Stimulated activated CD4-positive, alpha-beta T cell treated with anti-CD3 and anti-CD28 coated beads, Interleukin-1b, Interleukin-23, amount 100 ng/mL, for 4 hours (primary cell): ENCODE measurements at regions not wholly inside any gene's neighbourhood (a gene's known extent, or its start where the extent isn't known, plus 50 kb on each side); places are given as distances from the start of the nearest gene placed in this dataset.

Experiments
- DNase-seq, 2 donors: peaks; one replicate each; pipeline ENCODE4 v3.0.0-alpha.2; 2020; ENCODE audit warnings: low read depth in 2 of 2

DNA sequence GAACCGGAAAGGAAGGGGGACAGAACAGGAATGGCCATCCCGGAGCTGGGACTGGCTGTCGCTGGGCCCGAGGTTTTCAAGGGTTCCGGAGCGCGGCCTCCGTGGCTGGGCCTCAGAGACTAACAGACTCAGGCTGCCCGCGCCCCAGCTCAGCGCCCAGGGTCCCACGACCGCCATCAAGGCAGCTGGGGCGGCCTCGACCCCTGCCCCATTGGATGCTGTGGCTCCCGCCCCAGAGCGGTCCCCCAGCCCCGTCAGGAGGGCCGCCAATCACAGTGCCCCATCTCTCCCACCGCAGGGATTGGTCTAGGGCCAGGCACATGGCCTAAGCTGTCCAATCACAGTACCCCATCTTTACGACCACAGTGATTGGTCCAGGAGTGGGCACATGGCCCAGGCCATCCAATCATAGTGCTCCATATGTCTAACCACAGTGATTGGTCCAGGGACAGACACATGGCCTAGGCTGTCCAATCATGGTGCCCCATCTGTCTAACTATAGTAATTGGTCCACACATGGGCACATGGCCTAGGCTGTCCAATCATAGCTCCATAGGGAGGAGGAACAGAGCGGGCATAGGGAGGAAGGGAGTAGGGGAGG is 105.3 kb upstream of the NKX1-1 start:
- no peak for DNase-seq

DNA sequence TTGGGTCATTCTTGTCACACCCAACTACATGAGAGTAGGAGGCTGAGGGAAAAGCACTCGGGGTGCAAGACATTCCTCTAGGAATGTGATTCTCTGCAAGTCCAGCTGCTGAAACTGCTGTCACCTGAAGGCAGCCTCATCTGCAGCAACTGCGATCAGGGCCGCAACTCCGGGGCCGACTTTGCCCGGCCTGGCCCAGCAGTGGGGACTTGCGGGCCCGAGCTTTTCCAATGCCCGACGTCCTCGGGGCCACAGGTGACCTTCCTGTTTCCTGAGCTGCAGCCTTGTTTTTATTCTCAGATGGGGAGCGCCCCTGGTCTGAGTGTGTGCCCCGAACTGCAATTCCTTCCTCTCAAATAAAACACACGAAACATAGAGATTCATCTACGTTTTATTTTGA is 104.7 kb upstream of the NKX1-1 start:
- no peak for DNase-seq

DNA sequence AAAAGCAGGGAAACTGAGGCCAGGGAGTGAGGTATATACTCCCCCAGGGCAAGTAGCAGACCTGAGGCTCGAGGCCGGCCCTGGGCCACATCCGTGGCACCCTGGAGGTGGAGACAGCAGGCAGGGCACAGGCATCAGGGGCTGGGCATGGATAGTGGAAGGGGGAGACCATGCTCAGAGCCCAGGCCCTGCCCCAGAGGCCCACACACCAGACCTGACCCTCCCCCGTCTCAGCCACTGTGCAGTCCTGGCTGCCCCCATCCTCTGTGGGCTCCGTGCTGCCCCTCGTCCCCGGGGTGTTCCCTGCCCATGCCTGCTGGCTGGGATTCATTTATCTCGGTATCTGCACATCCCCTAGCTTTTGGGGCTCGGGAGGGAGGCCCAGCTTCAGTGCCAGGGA is 103.1 kb upstream of the NKX1-1 start:
- DNase-seq: no peak

DNA sequence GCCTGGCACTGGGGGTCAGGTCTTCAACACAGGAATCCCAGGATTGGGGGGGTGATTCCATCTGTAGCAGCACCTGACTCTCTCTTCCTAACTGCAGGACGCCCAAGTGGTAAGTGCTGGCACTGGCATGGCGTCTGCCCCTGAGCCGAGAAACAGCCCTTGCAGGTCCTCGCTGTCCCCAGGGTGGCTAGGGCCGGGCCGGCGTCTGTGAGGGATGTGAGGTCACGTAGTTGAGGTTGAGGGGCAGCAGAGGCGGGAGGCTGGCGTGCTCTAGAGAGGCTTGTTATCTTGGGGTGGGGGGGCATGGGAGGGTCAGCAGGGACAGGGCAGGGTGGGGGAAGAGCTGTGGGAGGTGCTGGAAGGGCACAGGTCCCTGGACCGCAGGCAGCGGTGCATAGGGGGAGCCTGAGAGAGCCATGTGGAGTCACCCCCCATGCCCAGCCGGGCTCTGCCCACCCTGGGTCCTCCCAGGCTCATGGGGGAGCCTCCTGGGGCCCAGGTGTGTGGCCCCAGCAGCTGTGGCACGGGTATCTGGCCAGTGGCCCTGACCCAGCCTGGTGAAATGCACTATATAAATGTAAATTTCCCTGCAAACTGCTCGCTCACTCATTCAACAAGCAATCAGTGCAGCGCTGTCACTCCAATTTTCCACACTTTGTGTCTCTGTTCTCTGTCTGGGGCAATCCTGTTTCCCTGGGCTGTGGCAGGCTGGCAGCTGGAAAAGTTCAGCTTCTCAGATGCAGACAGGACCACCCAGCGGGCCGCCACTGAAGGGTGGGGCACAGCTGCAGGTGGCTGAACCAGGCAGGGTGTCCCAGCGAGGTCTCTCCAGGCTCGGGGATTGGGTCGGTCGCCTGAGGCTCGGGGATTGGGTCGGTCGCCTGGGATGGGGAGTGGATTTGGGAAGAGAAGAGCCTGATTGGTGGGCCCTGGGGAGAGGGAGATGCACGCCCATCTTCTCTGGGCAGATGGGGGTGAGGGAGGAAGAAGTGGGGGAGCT is 102.2 kb upstream of the NKX1-1 start:
- no peak for DNase-seq

DNA sequence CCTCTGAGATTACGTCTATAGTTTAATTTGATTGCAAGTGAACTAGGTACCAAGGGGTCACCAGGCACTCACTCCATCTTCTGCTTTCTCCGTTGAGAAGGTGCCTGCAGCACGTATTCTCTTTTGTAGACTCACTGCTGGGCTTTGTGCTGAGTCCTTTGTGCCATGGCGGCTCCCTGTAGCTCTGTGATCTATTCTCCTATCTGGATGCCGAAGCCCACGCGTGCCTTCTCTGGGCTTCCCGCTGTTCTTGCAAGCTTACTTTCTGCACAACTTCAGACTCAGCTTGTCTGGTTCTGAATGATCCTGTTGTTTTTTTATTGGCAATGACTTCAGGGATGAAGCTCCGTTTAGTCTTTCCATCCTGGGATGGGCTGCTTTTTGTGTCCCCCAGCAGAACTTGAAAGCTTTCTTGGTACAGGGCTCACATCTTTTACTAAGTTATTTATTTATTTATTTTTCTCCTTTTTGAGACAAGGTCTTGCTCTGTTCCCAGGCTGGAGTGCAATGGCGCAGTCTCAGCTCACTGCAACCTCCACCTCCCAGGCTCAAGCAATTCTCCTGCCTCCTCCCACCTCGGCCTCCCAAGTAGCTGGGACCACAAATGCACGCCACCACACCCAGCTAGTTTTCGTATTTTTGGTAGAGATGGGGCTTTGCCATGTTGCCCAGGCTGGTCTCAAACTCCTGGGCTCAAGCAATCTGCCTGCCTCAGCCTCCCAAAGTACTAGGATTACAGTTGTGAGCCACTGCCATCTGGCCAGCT is 100.9 kb upstream of the NKX1-1 start:
- no peak for DNase-seq

DNA sequence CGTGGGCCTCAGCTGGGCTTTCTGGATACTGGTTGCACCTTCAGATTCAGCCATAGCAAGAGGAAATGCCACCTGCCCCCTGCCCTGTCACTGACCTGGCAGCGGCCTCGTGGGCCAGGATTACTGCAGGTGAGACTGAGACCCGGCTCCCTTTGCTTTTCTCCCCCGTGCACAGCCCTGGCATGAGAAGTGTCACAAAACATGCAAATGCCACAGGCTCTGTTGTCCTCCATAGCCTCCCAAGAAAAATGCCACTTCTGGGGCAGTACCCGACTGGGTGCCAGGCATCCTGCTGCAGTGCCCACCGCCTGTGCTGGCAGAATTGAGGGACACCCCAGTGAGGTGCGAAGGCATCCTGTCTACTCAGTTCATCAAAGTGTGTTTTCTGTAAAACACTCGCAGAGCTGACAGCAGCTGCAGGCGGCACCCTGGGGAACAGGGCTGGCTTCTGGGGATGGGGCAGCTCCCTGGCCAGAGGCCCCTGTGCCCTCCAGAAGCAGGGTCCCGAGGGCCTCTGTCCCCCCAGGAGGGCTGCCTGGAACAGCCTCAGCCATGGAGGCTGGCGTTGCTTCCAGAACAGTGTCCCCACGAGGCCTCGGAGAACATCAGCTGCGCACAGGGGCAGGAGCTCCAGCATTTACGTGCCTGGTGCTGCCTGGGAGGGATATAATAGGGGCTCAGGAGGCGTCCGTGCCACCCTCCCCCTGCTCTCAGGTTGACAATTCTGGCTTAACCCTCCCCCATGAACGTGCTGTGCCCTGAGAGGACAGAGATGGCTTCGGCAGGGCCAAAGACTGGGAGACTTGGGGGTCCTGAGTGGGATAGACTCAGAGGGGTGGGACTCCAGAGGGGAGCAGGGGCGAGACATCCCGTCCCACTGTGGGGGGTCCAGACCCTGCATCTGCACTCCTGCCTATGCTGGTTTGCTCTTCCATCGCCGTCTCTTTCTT is 99.5 kb upstream of the NKX1-1 start:
- DNase-seq: no peak

DNA sequence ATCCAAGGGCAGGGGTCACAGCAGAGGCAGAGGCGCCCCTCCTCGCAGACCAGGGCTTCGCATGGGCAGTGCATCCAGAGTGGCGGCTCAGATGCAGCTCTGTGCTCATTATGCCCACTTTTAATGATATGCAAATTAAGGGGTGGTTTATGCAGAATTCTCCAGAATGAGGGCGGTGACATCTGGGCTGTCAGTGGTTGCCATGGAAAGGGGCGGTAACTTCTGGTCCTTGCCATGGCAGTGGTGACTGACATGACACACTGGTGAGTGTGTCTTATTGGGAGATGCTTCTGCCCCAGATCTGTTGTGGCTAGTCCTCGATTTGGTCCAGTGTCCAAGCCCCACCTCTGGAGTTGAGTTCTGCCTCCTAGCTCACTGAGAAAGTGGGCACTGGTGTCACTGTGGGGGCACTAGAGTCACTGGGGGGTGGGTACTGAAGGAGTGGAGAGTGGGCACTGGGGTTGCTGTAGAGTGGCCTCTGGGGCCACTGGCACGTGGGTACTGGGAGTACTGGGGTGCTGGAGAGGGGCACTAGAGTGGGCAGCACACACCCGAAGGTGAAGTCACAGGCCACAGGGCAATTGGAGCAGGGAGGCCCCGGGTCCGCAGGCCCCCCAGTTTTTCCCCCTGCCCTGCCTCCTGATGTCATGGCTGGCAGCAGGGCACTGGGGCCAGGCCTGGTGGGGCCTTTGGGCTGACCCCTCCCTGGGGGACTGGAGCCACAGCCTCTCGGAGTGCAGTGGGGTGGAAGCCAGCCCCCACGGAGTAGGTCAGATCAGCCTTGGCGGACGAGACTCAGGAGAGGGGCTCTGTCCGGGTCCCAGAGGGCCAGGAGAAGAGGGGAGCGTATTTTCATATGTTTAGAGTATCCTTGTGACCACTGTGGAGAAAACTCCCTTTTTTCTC is 98.6 kb upstream of the NKX1-1 start:
- no peak for DNase-seq

DNA sequence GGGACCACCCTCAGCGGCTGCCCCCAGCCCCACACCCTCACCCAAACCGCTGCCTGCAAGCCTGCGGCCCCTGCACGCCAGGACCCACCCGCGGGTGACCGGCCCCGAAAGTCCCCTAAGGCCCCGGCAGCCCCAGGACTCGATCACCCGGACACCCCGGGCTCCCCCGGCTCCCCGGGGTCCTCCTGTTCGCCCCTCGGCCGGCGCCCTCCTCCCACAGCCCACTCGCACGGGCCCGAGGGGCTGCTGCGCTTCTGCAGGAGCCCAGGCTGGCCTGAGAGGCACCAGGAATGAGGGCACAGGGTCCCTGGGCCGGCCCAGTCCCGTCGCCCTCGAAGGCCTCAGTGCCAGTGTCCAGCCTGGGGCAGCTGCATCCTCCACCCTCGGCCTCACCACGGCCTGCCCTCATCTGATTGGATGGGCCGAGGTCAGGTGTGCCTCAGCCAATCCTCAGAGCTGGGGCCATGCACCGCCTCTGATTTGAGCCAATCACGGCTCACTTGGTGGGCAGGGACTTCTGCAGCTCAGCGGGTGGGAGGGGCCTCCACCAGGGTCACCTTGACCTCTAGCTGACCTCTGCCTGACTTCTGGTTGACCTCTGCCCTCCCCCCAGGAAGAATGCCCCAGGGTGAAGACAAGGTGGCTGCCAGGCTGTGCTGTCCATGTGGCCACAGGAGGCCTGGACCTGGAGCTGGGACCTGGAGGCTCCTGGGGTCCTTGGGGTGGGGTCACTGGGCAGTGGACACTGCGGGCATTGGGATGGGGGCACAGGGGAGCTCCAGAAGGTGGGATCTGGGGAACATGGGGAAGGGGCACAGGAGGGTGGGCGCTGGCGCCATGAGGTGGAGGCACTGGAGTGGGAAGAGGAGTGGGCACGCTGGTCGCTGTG is 97.6 kb upstream of the NKX1-1 start:
- DNase-seq: no peak

DNA sequence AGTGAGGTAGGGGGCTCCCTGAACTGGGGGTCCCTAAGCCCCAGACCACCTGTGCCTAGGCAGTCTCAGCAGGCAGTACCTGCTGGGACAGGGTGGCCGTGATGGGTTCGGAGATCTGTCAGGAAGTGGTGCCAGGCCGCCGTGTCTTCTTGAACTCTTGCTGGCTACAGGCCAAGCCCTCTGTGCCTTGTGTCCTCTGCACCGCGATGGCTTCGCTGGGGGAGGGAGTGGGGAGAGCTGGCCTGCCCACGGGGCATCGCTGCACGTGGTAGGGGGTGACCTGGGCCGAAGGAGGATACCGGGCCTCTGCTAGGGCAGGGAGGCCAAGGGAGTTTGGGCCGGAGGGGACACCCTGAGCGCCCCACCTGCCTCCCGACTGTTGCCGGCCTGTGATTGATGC is 96.7 kb upstream of the NKX1-1 start:
- DNase-seq: no peak

DNA sequence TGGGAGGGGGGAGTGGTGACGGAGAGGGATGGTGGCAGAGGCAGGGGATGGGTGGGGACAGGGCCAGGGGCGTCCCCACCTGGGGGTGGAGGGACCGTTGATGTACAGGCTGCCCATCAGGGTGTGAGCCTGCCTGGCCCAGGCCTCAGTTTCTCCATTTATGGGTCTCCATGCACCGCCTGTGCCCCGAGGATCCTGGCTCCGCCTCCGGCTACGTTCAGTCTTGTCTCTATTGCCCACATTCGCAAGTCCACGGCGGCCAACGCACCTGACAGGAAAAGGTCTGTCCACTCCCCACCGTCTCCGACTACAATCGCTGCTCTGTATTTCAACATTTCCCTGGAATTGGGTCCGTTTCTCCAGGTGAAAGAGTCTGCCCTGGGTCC is 96.3 kb upstream of the NKX1-1 start:
- DNase-seq: no peak

DNA sequence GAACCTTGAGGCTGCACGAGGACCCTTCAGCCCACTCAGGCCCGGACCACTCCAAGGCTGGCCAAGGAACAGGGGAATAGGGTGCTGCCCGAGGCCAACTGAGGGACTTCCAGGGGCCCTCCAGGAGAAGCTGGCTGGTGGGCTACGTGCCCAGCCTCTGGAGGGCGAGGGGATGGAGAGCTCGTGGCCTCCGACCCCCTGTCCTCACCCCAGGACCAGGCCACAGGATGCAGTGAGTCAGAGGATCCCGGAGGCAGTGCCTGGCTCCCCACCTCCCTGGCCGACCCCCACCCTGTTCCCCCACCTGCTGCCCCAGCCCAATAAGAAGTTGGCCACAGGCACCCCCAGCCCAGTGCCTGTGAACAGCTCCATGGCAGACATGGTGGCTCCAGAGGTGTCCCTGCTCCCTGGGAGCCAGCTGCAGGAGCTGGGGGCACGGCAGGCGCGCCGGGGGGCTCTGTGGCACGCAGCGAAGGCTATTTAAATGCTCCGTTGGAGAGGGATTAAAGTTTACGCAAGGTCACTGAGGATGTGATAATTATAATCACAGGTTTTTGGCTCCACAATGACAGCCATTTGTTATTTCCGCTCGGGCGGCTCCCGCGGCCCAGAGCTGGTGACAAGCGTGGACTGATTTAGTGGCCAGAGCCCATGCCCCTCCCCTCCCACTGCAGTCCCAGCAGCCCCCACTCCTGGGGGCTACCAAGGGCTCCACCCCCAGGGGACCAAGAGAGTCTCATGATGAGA is 95.7 kb upstream of the NKX1-1 start:
- DNase-seq: no peak

DNA sequence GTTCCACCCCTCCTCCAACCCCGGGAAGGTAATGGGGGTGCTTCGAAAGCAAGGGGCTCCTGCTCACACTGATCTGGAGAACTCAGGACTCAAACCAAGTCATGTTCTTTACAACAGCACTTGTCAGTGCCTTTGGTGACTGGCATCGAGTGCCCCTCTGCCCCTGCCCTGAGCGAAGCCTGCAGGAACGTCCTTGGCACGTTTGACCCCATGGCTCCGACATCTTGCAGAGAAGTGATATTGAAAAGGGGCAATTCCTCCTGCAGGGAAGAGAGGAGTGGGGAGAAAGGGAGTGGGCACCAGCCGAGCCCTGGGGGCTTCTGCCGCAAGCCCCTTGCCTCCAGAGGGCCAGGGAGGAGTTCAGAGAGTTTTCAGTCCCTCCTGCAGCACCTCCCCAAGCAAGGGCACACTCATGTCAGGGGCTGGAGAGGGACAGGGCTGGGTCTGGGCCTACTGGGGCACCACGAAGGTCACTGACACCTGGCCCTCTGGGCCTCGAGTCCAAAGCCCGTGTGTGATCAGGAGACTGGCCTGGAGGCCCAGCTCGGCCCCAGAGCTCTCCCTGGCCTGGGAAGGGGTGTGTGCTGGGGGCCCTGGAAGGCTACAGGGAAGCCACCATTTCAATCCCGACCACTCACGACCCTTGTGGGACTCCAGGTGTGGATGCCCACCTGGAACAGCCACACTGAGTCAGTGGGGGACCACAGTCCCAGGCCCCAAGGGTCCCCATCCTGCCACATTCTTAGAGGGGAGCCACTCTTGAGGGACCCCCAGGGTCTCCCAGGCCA is 94.9 kb upstream of the NKX1-1 start:
- no peak for DNase-seq

DNA sequence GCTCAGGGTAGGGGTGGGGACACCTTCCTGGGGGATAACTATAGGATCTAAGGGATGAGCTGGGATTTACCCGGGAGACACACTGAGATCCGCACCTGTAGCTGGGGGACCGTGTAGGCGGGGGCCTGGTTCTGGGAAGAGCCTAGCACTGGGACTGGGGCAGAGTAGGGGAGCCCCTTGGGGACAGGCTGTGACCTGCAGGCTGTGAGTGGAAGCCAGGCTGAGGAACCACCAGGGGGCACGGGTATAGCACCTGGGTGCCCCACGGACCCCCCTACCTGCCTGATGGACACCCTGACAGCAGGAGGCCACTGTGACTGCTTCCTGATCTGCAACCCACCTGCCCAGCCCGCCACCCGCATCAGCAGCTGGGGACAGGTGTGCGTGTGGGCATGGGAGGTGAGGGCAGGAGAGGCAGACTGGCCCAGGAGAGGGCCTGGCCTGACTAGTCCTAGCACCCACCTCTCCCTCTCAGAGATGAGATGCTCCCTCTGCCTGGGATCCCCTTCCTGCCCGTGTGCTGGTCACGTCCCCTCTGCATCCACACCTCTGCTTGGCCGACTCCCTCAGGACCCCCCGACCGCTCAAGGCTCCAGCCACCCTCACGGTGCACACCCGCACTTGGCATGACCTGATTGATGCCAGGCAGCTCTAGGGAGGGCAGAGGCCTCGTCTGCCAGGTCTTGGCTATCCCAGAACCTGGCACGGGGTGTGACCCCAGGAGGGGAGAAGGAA is 94.2 kb upstream of the NKX1-1 start:
- DNase-seq: no peak

DNA sequence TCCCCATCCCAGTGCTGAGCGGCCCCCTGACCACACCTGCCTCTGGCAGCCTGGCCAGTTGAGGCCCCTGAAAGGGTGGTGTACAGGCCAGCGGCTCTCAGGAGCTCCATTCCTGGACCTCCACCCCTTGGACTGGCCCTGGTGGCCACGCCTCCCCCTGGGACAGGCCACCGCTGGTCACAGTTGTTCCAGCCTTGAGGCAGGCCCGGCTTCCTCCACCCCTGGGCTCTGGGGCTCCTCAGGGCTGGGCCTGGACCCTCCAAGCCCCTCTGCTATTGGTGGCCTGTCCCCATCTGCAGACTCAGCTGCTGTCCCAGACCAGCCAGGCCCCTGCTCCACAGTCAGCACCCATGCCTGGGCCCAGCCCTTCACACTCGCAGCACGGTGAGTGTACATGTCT is 93.2 kb upstream of the NKX1-1 start:
- no peak for DNase-seq

DNA sequence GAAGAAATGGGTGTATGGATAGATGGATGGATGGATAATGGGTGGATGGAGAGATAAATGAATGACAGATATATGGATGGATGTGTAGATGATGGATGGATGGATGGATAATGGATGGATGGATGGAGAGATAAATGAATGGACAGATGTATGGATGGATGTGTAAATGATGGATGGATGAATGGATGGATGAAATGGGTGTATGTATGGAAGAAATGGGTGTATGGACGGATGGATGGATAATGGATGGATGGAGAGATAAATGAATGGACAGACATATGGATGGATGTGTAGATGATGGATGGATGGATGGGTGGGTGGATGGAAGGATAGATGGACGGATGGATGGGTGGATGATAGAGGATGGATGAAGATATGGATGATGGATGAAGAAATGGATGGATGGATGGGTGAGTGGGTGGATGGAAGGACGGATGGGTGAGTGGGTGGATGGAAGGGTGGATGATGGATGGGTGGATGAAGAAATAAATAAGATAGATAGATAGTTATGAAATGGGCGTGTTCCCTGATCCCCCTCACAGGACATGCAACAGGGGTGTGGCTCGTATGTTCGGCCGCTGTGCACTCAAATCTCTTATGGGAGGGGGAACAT is 91.1 kb upstream of the NKX1-1 start:
- DNase-seq: no peak

DNA sequence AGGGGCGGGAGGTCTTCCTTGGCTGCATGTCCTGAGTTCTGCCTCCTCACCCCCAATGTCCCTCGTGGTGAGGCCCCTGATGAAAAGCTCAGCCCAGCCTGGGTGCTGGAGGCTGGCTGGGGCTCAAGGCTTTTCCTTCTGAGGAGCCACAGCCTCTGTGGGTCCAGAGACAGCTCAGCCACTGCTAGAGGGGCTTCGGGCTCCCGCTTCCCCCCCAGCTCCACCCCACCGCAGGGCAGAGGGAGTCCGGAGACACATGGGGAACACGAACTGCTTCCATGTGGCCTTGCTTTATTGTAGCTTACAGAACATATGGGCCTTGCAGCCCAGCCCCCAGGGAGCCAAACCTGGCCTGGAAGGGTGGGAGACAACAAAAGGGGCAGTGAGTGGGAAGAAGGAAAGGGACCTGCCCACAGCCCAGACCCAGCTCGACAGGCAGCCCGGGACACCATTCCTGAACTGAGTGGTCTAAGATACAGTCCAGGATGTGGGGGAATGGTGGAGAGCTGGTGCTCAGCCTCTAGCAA is 89.9 kb upstream of the NKX1-1 start:
- DNase-seq: no peak
